Right lobe of liver (tissue), 6 donors: ENCODE measurements at regions not wholly inside any gene's neighbourhood (a gene's known extent, or its start where the extent isn't known, plus 50 kb on each side); places are given as distances from the start of the nearest gene placed in this dataset.
A peak's percentile ranks its signal among the peaks of the same experiment; 100 is the strongest.

Experiments used
- ATAC-seq, 4 donors: fragments of 200-7000 bp; cut with Tn5 transposase; one replicate each; pipeline ENCODE4 v1.9.1; 2020; ENCODE audit warnings: mild to moderate bottlenecking in 4 of 4, moderate library complexity in 4 of 4
- DNase-seq, 3 donors: peaks; one replicate each; pipeline ENCODE4 v3.0.0-alpha.2; 2020
- H3K27ac ChIP-seq, 3 donors: fragments of 200-600 bp; one replicate each; pipeline ENCODE4 v1.8.0; 2022
- H3K27me3 ChIP-seq, 2 donors: fragments of 200-600 bp; one replicate each; pipeline ENCODE4 v1.8.0; 2022
- H3K36me3 ChIP-seq, 4 donors: fragments of 200-600 bp; sonication (generic) in 1 of 4; one replicate each; pipeline versions ENCODE4 v1.5.1 to v1.8.0; 2017 to 2022; ENCODE audit warnings: control low read depth in 1 of 4
- H3K4me1 ChIP-seq, 4 donors: fragments of 200-600 bp; sonication (generic) in 1 of 4; one replicate each; pipeline versions ENCODE4 v1.5.1 to v1.8.0; 2017 to 2022; ENCODE audit warnings: control low read depth in 1 of 4
- H3K4me3 ChIP-seq, 3 donors: fragments of 200-600 bp; one replicate each; pipeline ENCODE4 v1.8.0; 2022
- H3K9me3 ChIP-seq, 4 donors: fragments of 200-600 bp; sonication (generic) in 1 of 4; one replicate each; pipeline versions ENCODE4 v1.5.1 to v1.8.0; 2017 to 2022; ENCODE audit warnings: control low read depth in 1 of 4
- CTCF ChIP-seq, 4 donors: fragments of 200-600 bp in 3 of 4; fragments of 450-650 bp in 1 of 4; IDR thresholded peaks; one replicate each; pipeline versions ENCODE4 v1.5.1 to v1.8.0; 2016 to 2022; ENCODE audit warnings: antibody characterized with exemption in 4 of 4, mild to moderate bottlenecking in 2 of 4
- POLR2A ChIP-seq: fragments of 450-650 bp; IDR thresholded peaks from one replicate; pipeline ENCODE4 v1.6.1; 2017; ENCODE audit warnings: antibody characterized with exemption, mild to moderate bottlenecking
- WGBS: methylation state at CpG from one replicate; pipeline ENCODE4 v1.1.6; 2018; ENCODE audit warnings: low coverage, low lambda C conversion rate; ENCODE audit not compliant: insufficient coverage; ENCODE audit errors: missing lambda C conversion rate; 5-methylcytosine and 5-hydroxymethylcytosine counted together
- intact Hi-C, 2 donors: fragments of 100-400 bp; cut with DNase I; formaldehyde crosslinking; loops; one replicate each; pipeline versions ENCODE4 v1.11.2 to v1.14.1; 2022
- donor health status: DM: no; HTN: yes; CAD: no.
- donor health status: DM: no; HTN: no; CAD: no.
- donor health status: DM: no; HTN: no; CAD: no.
- donor health status: DM: no; HTN: yes; CAD: no.
- donor health status: DM: no; HTN: yes; CAD: no.

GRCh38 chr10:45532480-45532879 lies 140.1 kb downstream of the ZFAND4 start:
- Histone ChIP-seq H3K27me3 (no peaks in the 10 kb centered on the region), H3K4me1 (no peaks in the 10 kb centered on the region), H3K36me3 (peaks cover 0 to 4% (median 0%) of the 10 kb centered on the region in 4 donors), H3K27ac (no peak overlapping the region), H3K4me3 (no peak overlapping the region), H3K9me3 (no peaks in the 10 kb centered on the region)
- ATAC-seq (no peak), DNase-seq (no peak)
- TF ChIP-seq POLR2A (no peak), CTCF (IDR thresholded peaks at IDR 0.05) (no peak)
- intact Hi-C loops = no loop called here
- WGBS = 83% methylated on average over 1 of the region's 1 CpG

GRCh38 chr10:45526309-45526905 lies 146.2 kb downstream of the ZFAND4 start:
- ATAC-seq (peak; percentile 62 to 81 (median 66)), DNase-seq (peak in 1 of 3 donors; percentile 51)
- no peak overlapping the region for H3K27ac ChIP-seq
- 26% methylated on average over 3 of the region's 3 CpGs for WGBS
- intact Hi-C loops = no loop called here
- H3K4me1 ChIP-seq = peaks cover 0 to 11% (median 0%) of the 10 kb centered on the region in 4 donors
- H3K4me3 ChIP-seq = no peak overlapping the region
- no peak for TF ChIP-seq CTCF (IDR thresholded peaks at IDR 0.05)
- H3K36me3 ChIP-seq = peaks cover 0 to under 1% (median 0%) of the 10 kb centered on the region in 4 donors
- no peaks in the 10 kb centered on the region for H3K9me3 ChIP-seq
- H3K27me3 ChIP-seq = no peaks in the 10 kb centered on the region

GRCh38 chr10:45520476-45520875 lies 146.5 kb downstream of the ALOX5 start:
- WGBS = 80% methylated on average over 4 of the region's 4 CpGs
- H3K27me3 ChIP-seq = no peaks in the 10 kb centered on the region
- H3K9me3 ChIP-seq = no peaks in the 10 kb centered on the region
- DNase-seq = no peak
- intact Hi-C loops = no loop called here
- TF ChIP-seq CTCF (IDR thresholded peaks at IDR 0.05) (no peak), POLR2A (no peak)
- ATAC-seq = no peak
- no peak overlapping the region for H3K4me3 ChIP-seq
- H3K4me1 ChIP-seq = no peaks in the 10 kb centered on the region
- H3K27ac ChIP-seq = no peak overlapping the region
- H3K36me3 ChIP-seq = no peaks in the 10 kb centered on the region

GRCh38 chr10:45518741-45519140 lies 144.7 kb downstream of the ALOX5 start:
- WGBS = 87% methylated on average over 1 of the region's 1 CpG
- H3K27me3 ChIP-seq = no peaks in the 10 kb centered on the region
- intact Hi-C loops = no loop called here
- H3K27ac ChIP-seq = no peak overlapping the region
- H3K36me3 ChIP-seq = no peaks in the 10 kb centered on the region
- TF ChIP-seq POLR2A = no peak
- DNase-seq (no peak), ATAC-seq (no peak)
- no peaks in the 10 kb centered on the region for H3K9me3 ChIP-seq
- H3K4me1 ChIP-seq = peaks cover 0 to 7% (median 0%) of the 10 kb centered on the region in 4 donors
- H3K4me3 ChIP-seq = no peak overlapping the region

GRCh38 chr10:45515630-45516029 lies 141.6 kb downstream of the ALOX5 start:
- no peaks in the 10 kb centered on the region for H3K9me3 ChIP-seq
- H3K36me3 ChIP-seq = no peaks in the 10 kb centered on the region
- TF ChIP-seq CTCF (IDR thresholded peaks at IDR 0.05) (no peak), POLR2A (no peak)
- ATAC-seq (no peak), DNase-seq (no peak)
- no peaks in the 10 kb centered on the region for H3K27me3 ChIP-seq
- no peak overlapping the region for H3K27ac ChIP-seq
- 80% methylated on average over 4 of the region's 6 CpGs for WGBS
- intact Hi-C loops = no loop called here
- peaks cover 0 to 7% (median 0%) of the 10 kb centered on the region in 4 donors for H3K4me1 ChIP-seq
- H3K4me3 ChIP-seq = no peak overlapping the region
